K562 (cell line): ENCODE measurements at regions not wholly inside any gene's neighbourhood (a gene's known extent, or its start where the extent isn't known, plus 50 kb on each side); places are given as distances from the start of the nearest gene placed in this dataset.

Experiments used
- ATAC-seq: fragments of 200-7000 bp; cut with Tn5 transposase; 3 replicates; pipeline ENCODE4 v1.9.1; 2020; ENCODE audit warnings: moderate library complexity
- BruUV-seq: library from RNA; stranded (reverse); fragments of 400-500 nt; replicated peaks from 2 replicates; lab custom pipeline; 2021; lab: Mats Ljungman, UMichigan
- CTCF ChIA-PET: fragments of 300-600 bp; formaldehyde crosslinking; extraction: SDS; loops from one replicate; lab custom pipeline; 2021; ENCODE audit warnings: low intra/inter-chr PET ratio; lab: Yijun Ruan, JAX
- POLR2A ChIA-PET: fragments of 300-600, 350-650 bp; sonication (Branson Sonifier 250); formaldehyde crosslinking; extraction: SDS; loops from one replicate; lab custom pipeline; 2021; ENCODE audit warnings: antibody characterized with exemption, inconsistent platforms; lab: Yijun Ruan, JAX
- DNase-seq, 4 experiments: peaks; one replicate each; pipeline versions ENCODE4 v3.0.0 to v3.0.0-alpha.2; 2011 to 2018; ENCODE audit warnings: low spot score in 3 of 4, mixed read lengths in 3 of 4; ENCODE audit errors: extremely low read depth in 1 of 4
- FAIRE-seq: peaks from 2 replicates; lab custom pipeline; 2011; peaks lifted over from hg19 to GRCh38; lab: Jason Lieb, UNC
- H2AFZ ChIP-seq: 2 replicates; pipeline ENCODE4 v1.6.0; 2011; ENCODE audit warnings: low read depth, low read length, control low read depth, inconsistent platforms
- H3K27ac ChIP-seq: fragments of 200-600 bp; 3 replicates; pipeline ENCODE4 v1.8.0; 2011; ENCODE audit warnings: low read depth, mild to moderate bottlenecking, control low read depth, inconsistent platforms, low read length, moderate library complexity, mixed read lengths; ENCODE audit errors: extremely low read depth
- H3K27me3 ChIP-seq, 2 experiments: fragments of 300-600 bp in 1 of 2; 2 replicates in 1 of 2; 3 replicates in 1 of 2; pipeline versions ENCODE4 v1.6.0 to v1.8.0; 2011; ENCODE audit warnings: inconsistent platforms in 2 of 2, low read length in 2 of 2, mild to moderate bottlenecking in 1 of 2, mixed read lengths in 1 of 2, moderate library complexity in 1 of 2; ENCODE audit not compliant: control insufficient read depth in 2 of 2, insufficient read depth in 2 of 2
- H3K36me3 ChIP-seq: fragments of 300-600 bp; 3 replicates; pipeline ENCODE4 v1.8.0; 2011; ENCODE audit warnings: mild to moderate bottlenecking, low read length, inconsistent platforms; ENCODE audit not compliant: control insufficient read depth, insufficient read depth
- H3K4me1 ChIP-seq, 2 experiments: fragments of 200-600 bp in 1 of 2; replicated peaks in 1 of 2; 2 replicates in 1 of 2; 3 replicates in 1 of 2; pipeline versions ENCODE4 v1.5.1 to v1.8.0; 2011; ENCODE audit warnings: inconsistent platforms in 2 of 2, low read length in 2 of 2, mild to moderate bottlenecking in 1 of 2, mixed read lengths in 1 of 2, moderate library complexity in 1 of 2; ENCODE audit not compliant: control insufficient read depth in 2 of 2, insufficient read depth in 2 of 2
- H3K4me2 ChIP-seq: 2 replicates; pipeline ENCODE4 v1.6.1; 2011; ENCODE audit warnings: low read length, control low read depth, inconsistent platforms, mixed read lengths; ENCODE audit not compliant: insufficient read depth
- H3K4me3 ChIP-seq: fragments of 200-600 bp; sonication (generic), shearing (Covaris generic); 2 replicates; pipeline ENCODE4 v1.5.1; 2016; ENCODE audit warnings: control low read depth, inconsistent platforms
- H3K79me2 ChIP-seq: fragments of 200-600 bp; 3 replicates; pipeline ENCODE4 v1.8.0; 2011; ENCODE audit warnings: low read length, inconsistent platforms; ENCODE audit not compliant: control insufficient read depth, insufficient read depth
- H3K9ac ChIP-seq, 2 experiments: 2 replicates each; pipeline versions ENCODE4 v1.6.0 to v1.6.1; 2011; ENCODE audit warnings: low read depth in 2 of 2, low read length in 2 of 2, control low read depth in 1 of 2, inconsistent platforms in 1 of 2, mild to moderate bottlenecking in 1 of 2, mixed read lengths in 1 of 2; ENCODE audit not compliant: insufficient read depth in 1 of 2
- H3K9me1 ChIP-seq: one replicate; pipeline ENCODE4 v1.6.0; 2011; ENCODE audit warnings: inconsistent platforms, mild to moderate bottlenecking, low read length, moderate library complexity; ENCODE audit not compliant: control insufficient read depth, insufficient read depth
- H3K9me3 ChIP-seq: replicated peaks from 2 replicates; pipeline ENCODE4 v1.5.1; 2011; ENCODE audit warnings: low read depth, low read length, inconsistent platforms; ENCODE audit not compliant: control insufficient read depth, insufficient read depth
- H4K20me1 ChIP-seq: replicated peaks from 2 replicates; pipeline ENCODE4 v1.6.1; 2011; ENCODE audit warnings: low read length, inconsistent platforms, mixed read lengths; ENCODE audit not compliant: control insufficient read depth, insufficient read depth
- ARNT ChIP-seq, 2 experiments: fragments of 450-650 bp; IDR thresholded peaks; 2 replicates each; pipeline ENCODE4 v1.6.1; 2016; ENCODE audit warnings: mild to moderate bottlenecking in 1 of 2
- CREBBP ChIP-seq: IDR thresholded peaks from one replicate; pipeline ENCODE4 v1.6.1; 2012; ENCODE audit warnings: low read depth, mild to moderate bottlenecking, control low read depth, inconsistent platforms, low read length
- HMG20B ChIP-seq: fragments of 250-450 bp; sonication (Bioruptor Pico); IDR thresholded peaks from 2 replicates; pipeline ENCODE4 v1.5.0; 2021; ENCODE audit warnings: mild to moderate bottlenecking
- ID3 ChIP-seq, 2 experiments: fragments of 250-450 bp in 1 of 2; fragments of 450-650 bp in 1 of 2; sonication (Bioruptor Pico) in 1 of 2; IDR thresholded peaks; 2 replicates each; pipeline versions ENCODE4 v1.6.1 to v1.8.0; 2016 to 2021; ENCODE audit warnings: mild to moderate bottlenecking in 2 of 2, moderate library complexity in 2 of 2, missing compliant biosample characterization in 1 of 2, missing genetic modification characterization in 1 of 2
- RBM25 ChIP-seq: fragments of 200-400 bp; formaldehyde crosslinking; IDR thresholded peaks from 2 replicates; pipeline ENCODE4 v1.6.1; 2018; ENCODE audit warnings: low read length, low read depth, moderate library complexity; ENCODE audit not compliant: severe bottlenecking
- ZBTB1 ChIP-seq: sonication (generic); formaldehyde crosslinking; IDR thresholded peaks from 2 replicates; pipeline ENCODE4 v1.8.1; 2023; ENCODE audit warnings: missing genetic modification reagents, low read depth, mild to moderate bottlenecking, borderline replicate concordance
- ZFP36 ChIP-seq: fragments of 150-350 bp; IDR thresholded peaks from 2 replicates; pipeline ENCODE4 v1.6.1; 2018; ENCODE audit warnings: low read length, low read depth; ENCODE audit not compliant: partially characterized antibody
- WGBS: fragments of 100-300 bp; shearing (Covaris generic); methylation state at CpG from one replicate; pipeline ENCODE4 v1.1.6; 2016; ENCODE audit warnings: low coverage, mixed read lengths; ENCODE audit not compliant: insufficient coverage; ENCODE audit errors: missing lambda C conversion rate; 5-methylcytosine and 5-hydroxymethylcytosine counted together
- in situ Hi-C: fragments of 300-500 bp; cut with MboI; formaldehyde crosslinking; loops from 4 replicates; pipeline ENCODE4 v1.15.0; 2018; ENCODE audit warnings: inconsistent platforms, mixed read lengths
- intact Hi-C: fragments of 100-400 bp; cut with micrococcal nuclease; formaldehyde crosslinking; loops from 2 replicates; pipeline ENCODE4 v1.14.2; 2022

DNA sequence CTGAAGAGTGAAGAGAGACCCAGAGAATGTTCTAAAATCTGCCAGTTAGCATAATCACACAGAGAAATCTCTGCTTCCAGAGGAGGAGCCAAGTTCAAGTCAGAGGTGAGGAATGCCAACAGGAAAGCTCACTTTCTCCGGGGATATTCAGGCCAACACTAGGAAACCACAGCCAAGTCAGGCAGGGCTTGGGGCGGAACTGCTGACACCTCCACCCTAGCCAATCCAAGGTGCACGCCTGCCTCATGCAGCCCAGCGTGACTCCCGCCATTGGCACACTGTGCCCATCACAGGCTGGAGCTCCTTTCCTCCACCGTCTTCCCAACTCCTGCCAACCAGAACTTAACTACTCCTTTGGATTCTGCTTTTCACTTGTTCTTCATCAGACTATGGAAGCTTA is 374.3 kb upstream of the CCDC196 start:
- DNase-seq (no peak), ATAC-seq (no peak), FAIRE-seq (no peak)
- BruUV-seq, result no TSS peak
- Histone ChIP-seq H3K27me3 (no peaks in the 10 kb centered on the region), H3K9me3 (no peaks in the 10 kb centered on the region), H3K36me3 (no peaks in the 10 kb centered on the region), H3K9ac (no peak overlapping the region)
- 3% methylated on average over 6 of the region's 6 CpGs for WGBS
- CTCF ChIA-PET, result no interaction called here
- TF ChIP-seq RBM25, result no peak
- TF ChIP-seq HMG20B (CRISPR knock-in tag), result no peak
- TF ChIP-seq CREBBP, result no peak
- no peak for TF ChIP-seq ID3 (CRISPR knock-in tag; IDR thresholded peaks at IDR 0.05)
- TF ChIP-seq ID3 (tag; IDR thresholded peaks at IDR 0.05), result no peak
- TF ChIP-seq ARNT (IDR thresholded peaks at IDR 0.05), result no peak
- no peak for TF ChIP-seq ZBTB1
- no peak for TF ChIP-seq ZFP36
- TF ChIP-seq, all 486 proteins: peak for 0
- H3K4me2 ChIP-seq, result no peak overlapping the region
- H3K4me1 ChIP-seq, result no peaks in the 10 kb centered on the region
- intact Hi-C loops, result no loop called here
- no peak overlapping the region for H3K27ac ChIP-seq
- no peaks in the 10 kb centered on the region for H4K20me1 ChIP-seq
- POLR2A ChIA-PET, result interaction anchor here (0.6 kb wide), 1 partner anchor 23 kb away, joined by 3 read pairs; no protein-coding TSS in a partner anchor
- no peak overlapping the region for H2AFZ ChIP-seq
- no peaks in the 10 kb centered on the region for H3K79me2 ChIP-seq
- in situ Hi-C loops, result no loop called here
- H3K4me3 ChIP-seq, result no peak overlapping the region
- no peaks in the 10 kb centered on the region for H3K9me1 ChIP-seq
